Endothelial cell (in vitro differentiated cells): ENCODE measurements at regions not wholly inside any gene's neighbourhood (a gene's known extent, or its start where the extent isn't known, plus 50 kb on each side); places are given as distances from the start of the nearest gene placed in this dataset.

Experiments used
- DNase-seq: peaks from one replicate; pipeline ENCODE4 v3.0.0; 2021; ENCODE audit warnings: low spot score
- H3K27ac Mint-ChIP-seq: one replicate; pipeline ENCODE4 v1.8.0; 2021; ENCODE audit warnings: mixed read lengths, inconsistent platforms; ENCODE audit not compliant: unreplicated experiment
- H3K27me3 Mint-ChIP-seq: one replicate; pipeline ENCODE4 v1.8.0; 2021; ENCODE audit warnings: mild to moderate bottlenecking, moderate library complexity, mixed read lengths, inconsistent platforms; ENCODE audit not compliant: unreplicated experiment
- H3K36me3 Mint-ChIP-seq: one replicate; pipeline ENCODE4 v1.8.0; 2021; ENCODE audit warnings: mild to moderate bottlenecking, low read depth, mixed read lengths, inconsistent platforms; ENCODE audit not compliant: unreplicated experiment
- H3K4me1 Mint-ChIP-seq: one replicate; pipeline ENCODE4 v1.8.0; 2021; ENCODE audit warnings: mild to moderate bottlenecking, mixed read lengths, inconsistent platforms; ENCODE audit not compliant: unreplicated experiment
- H3K4me3 Mint-ChIP-seq: one replicate; pipeline ENCODE4 v1.8.0; 2021; ENCODE audit warnings: mild to moderate bottlenecking, mixed read lengths, inconsistent platforms; ENCODE audit not compliant: unreplicated experiment
- H3K9me3 Mint-ChIP-seq: one replicate; pipeline ENCODE4 v1.8.0; 2021; ENCODE audit warnings: mixed read lengths, inconsistent platforms; ENCODE audit not compliant: unreplicated experiment
- CTCF ChIP-seq: fragments of 200-600 bp; sonication (generic); IDR thresholded peaks from one replicate; pipeline ENCODE4 v1.5.0; 2021; ENCODE audit warnings: antibody characterized with exemption; ENCODE audit not compliant: unreplicated experiment

- no peak overlapping the region for H3K27ac Mint-ChIP-seq
- H3K4me1 Mint-ChIP-seq: peaks cover 4% of the 10 kb centered on the region
- peaks cover 14% of the 10 kb centered on the region for H3K27me3 Mint-ChIP-seq
- no peak for TF ChIP-seq CTCF
- no peak overlapping the region for H3K4me3 Mint-ChIP-seq
- no peak for DNase-seq
- H3K36me3 Mint-ChIP-seq: no peaks in the 10 kb centered on the region
- H3K9me3 Mint-ChIP-seq: no peaks in the 10 kb centered on the region
Measured at GRCh38 chr10:124268976-124269375, 149.7 kb downstream of the OAT start.

- Mint-ChIP-seq H3K27ac (no peak overlapping the region), H3K9me3 (no peaks in the 10 kb centered on the region), H3K4me3 (no peak overlapping the region), H3K36me3 (no peaks in the 10 kb centered on the region), H3K27me3 (peaks cover 15% of the 10 kb centered on the region), H3K4me1 (peaks cover 4% of the 10 kb centered on the region)
- no peak for DNase-seq
- TF ChIP-seq CTCF: no peak
Measured at GRCh38 chr10:124267911-124268549, 150.7 kb downstream of the OAT start.

- Mint-ChIP-seq H3K36me3 (no peaks in the 10 kb centered on the region), H3K4me1 (peaks cover 4% of the 10 kb centered on the region), H3K9me3 (no peaks in the 10 kb centered on the region), H3K4me3 (no peak overlapping the region), H3K27me3 (peaks cover 15% of the 10 kb centered on the region), H3K27ac (no peak overlapping the region)
- TF ChIP-seq CTCF: no peak
- no peak for DNase-seq
Measured at GRCh38 chr10:124267231-124267885, 151.4 kb downstream of the OAT start.

GRCh38 chr10:124266468-124267230 is 152.1 kb downstream of the OAT start:
- peaks cover 4% of the 10 kb centered on the region for H3K4me1 Mint-ChIP-seq
- H3K27me3 Mint-ChIP-seq: peaks cover 15% of the 10 kb centered on the region
- no peak for DNase-seq
- no peak overlapping the region for H3K27ac Mint-ChIP-seq
- no peaks in the 10 kb centered on the region for H3K9me3 Mint-ChIP-seq
- H3K36me3 Mint-ChIP-seq: no peaks in the 10 kb centered on the region
- TF ChIP-seq CTCF: no peak
- no peak overlapping the region for H3K4me3 Mint-ChIP-seq
